ENCODE measurements at regions not wholly inside any gene's neighbourhood (a gene's known extent, or its start where the extent isn't known, plus 50 kb on each side); places are given as distances from the start of the nearest gene placed in this dataset.

GRCh38 chrX:79462458-79462857, 95.3 kb upstream of the ITM2A start:
- TF ChIP-seq TAF1 (IDR thresholded peaks at IDR 0.05; ENCODE audit: low read depth, low read length) (no peak), POLR2A (IDR thresholded peaks at IDR 0.05; ENCODE audit: low read depth, low read length) (no peak), POLR2AphosphoS5 (IDR thresholded peaks at IDR 0.05; ENCODE audit: low read depth, low read length) (no peak), PAX5 (IDR thresholded peaks at IDR 0.05; ENCODE audit: insufficient read depth, low read length, severe bottlenecking) (no peak)

Data from GM12891 (cell line).